ENCODE measurements at regions not wholly inside any gene's neighbourhood (a gene's known extent, or its start where the extent isn't known, plus 50 kb on each side); places are given as distances from the start of the nearest gene placed in this dataset.

GRCh38 chr6:140183881-140184280, 809.4 kb upstream of the CITED2 start:
- CTCF ChIA-PET = no interaction called here
- no peak overlapping the region for H3K4me3 Mint-ChIP-seq
- no peak for DNase-seq
- no peaks in the 10 kb centered on the region for H3K4me1 Mint-ChIP-seq
- H3K36me3 Mint-ChIP-seq = no peaks in the 10 kb centered on the region
- H3K27ac Mint-ChIP-seq = no peak overlapping the region
- H3K9me3 Mint-ChIP-seq = no peaks in the 10 kb centered on the region
- no peaks in the 10 kb centered on the region for H3K27me3 Mint-ChIP-seq

DNA sequence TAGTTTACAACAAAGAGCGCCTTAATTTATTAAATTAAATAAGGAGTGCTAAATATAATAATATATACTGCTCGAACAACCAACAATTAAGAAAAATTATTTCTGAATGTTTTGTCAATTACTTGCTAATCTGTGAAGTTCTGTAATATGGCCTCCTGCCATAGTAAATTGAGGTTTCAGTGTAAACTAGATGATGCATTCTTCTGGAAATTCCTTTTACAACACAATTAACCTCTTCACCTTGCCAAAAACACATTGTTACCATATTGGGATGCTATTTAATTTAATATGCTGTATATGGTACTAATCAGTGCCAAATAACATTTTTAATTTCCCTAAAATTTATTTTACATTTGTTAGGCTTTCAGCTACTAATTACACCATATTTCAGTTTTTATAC, 808.4 kb upstream of the CITED2 start:
- H3K4me3 Mint-ChIP-seq = no peak overlapping the region
- H3K27me3 Mint-ChIP-seq = no peaks in the 10 kb centered on the region
- H3K9me3 Mint-ChIP-seq = no peaks in the 10 kb centered on the region
- H3K4me1 Mint-ChIP-seq = no peaks in the 10 kb centered on the region
- H3K27ac Mint-ChIP-seq = no peak overlapping the region
- CTCF ChIA-PET = no interaction called here
- no peak for DNase-seq
- no peaks in the 10 kb centered on the region for H3K36me3 Mint-ChIP-seq

GRCh38 chr6:140181876-140182275, 807.4 kb upstream of the CITED2 start:
- no peak for DNase-seq
- H3K27me3 Mint-ChIP-seq = no peaks in the 10 kb centered on the region
- H3K4me3 Mint-ChIP-seq = no peak overlapping the region
- H3K4me1 Mint-ChIP-seq = no peaks in the 10 kb centered on the region
- H3K27ac Mint-ChIP-seq = no peak overlapping the region
- H3K9me3 Mint-ChIP-seq = no peaks in the 10 kb centered on the region
- CTCF ChIA-PET = no interaction called here
- H3K36me3 Mint-ChIP-seq = no peaks in the 10 kb centered on the region

DNA sequence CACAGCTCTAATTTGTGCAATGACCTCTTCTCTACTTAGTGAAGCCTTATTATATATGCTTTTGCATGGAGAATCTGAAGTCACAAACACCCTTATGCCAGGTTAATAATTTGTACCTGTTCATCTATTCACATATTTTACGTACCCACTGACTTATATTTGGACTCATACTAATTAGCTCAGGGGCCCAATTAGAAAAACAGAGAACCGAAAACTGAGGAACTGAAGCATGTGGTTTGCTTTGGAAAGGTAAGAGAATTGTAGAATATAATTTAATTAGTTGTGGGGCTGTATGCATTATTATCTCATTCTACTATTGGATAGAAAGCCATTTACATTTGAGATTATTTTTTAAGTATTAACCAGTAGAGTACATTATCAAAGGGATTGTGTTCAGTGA, 805.9 kb upstream of the CITED2 start:
- H3K27me3 Mint-ChIP-seq = no peaks in the 10 kb centered on the region
- no peak for DNase-seq
- no peaks in the 10 kb centered on the region for H3K4me1 Mint-ChIP-seq
- no peak overlapping the region for H3K4me3 Mint-ChIP-seq
- no peaks in the 10 kb centered on the region for H3K36me3 Mint-ChIP-seq
- CTCF ChIA-PET = no interaction called here
- H3K27ac Mint-ChIP-seq = no peak overlapping the region
- no peaks in the 10 kb centered on the region for H3K9me3 Mint-ChIP-seq

DNA sequence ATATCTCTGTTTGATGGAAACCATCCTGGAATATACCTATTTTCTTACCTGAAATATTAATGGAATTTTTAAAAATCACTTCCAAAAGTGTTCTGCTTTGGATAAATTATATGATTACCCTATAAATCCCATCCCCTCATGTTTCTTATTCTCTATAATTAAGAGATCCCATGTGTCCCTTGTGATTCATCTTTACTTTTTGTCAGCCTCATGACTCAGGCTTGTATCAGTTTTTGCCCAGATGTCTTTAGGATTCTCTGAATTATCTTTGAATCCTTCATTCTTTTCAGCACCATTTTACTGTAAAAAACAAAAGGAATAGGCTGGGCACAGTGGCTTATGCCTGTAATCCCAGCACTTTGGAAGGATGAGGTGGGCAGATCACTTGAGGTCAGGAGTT, 804.5 kb upstream of the CITED2 start:
- H3K4me3 Mint-ChIP-seq = no peak overlapping the region
- CTCF ChIA-PET = no interaction called here
- H3K36me3 Mint-ChIP-seq = no peaks in the 10 kb centered on the region
- H3K4me1 Mint-ChIP-seq = no peaks in the 10 kb centered on the region
- H3K9me3 Mint-ChIP-seq = no peaks in the 10 kb centered on the region
- H3K27me3 Mint-ChIP-seq = no peaks in the 10 kb centered on the region
- DNase-seq = no peak
- H3K27ac Mint-ChIP-seq = no peak overlapping the region

DNA sequence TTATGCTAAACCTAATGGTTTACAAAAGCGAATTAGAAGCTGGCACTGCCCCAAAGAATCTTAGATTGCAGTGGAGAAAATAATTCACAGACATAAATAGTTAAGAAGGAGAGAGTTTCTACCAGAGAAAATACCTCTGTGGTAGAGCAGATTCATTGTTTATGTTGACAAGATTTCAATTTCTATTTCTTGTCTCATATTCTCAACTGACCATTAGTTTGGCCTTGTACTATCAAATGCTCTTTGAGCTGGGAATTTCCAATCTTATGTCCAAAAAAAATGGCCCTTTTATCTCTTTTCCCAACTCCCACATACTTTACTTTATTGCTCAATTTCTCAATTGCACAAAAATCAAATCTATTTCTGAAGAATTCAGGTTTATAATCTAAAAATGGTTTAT, 804.1 kb upstream of the CITED2 start:
- Mint-ChIP-seq H3K4me3 (no peak overlapping the region), H3K4me1 (no peaks in the 10 kb centered on the region), H3K27ac (no peak overlapping the region), H3K9me3 (no peaks in the 10 kb centered on the region), H3K27me3 (no peaks in the 10 kb centered on the region), H3K36me3 (no peaks in the 10 kb centered on the region)
- CTCF ChIA-PET = no interaction called here
- DNase-seq = no peak

GRCh38 chr6:140176306-140176705, 801.9 kb upstream of the CITED2 start:
- CTCF ChIA-PET = no interaction called here
- Mint-ChIP-seq H3K9me3 (peaks cover 2% of the 10 kb centered on the region), H3K4me1 (no peaks in the 10 kb centered on the region), H3K36me3 (no peaks in the 10 kb centered on the region), H3K27me3 (no peaks in the 10 kb centered on the region), H3K27ac (no peak overlapping the region), H3K4me3 (no peak overlapping the region)
- DNase-seq = no peak

DNA sequence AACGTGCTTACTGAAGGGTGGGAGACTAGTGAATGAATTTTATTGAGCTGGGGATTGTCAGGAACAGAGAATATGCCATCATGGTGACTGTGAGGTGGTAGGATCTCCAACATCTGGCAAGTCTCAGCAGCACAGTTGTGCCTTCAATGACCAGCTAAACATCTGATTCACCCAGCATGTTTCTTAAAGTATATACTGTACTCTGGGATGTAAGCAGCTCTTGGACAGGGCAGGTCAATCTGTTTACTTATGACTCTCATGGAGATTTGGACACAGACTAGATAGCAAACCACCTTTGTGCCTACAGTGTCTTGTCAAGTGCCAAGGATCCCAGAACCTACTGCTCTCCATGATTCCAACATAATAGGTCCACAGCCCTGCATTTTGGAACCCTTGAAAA, 801.0 kb upstream of the CITED2 start:
- Mint-ChIP-seq H3K4me1 (no peaks in the 10 kb centered on the region), H3K36me3 (no peaks in the 10 kb centered on the region), H3K27me3 (no peaks in the 10 kb centered on the region), H3K9me3 (peaks cover 2% of the 10 kb centered on the region), H3K27ac (no peak overlapping the region), H3K4me3 (no peak overlapping the region)
- CTCF ChIA-PET = no interaction called here
- DNase-seq = no peak

GRCh38 chr6:140174524-140174923, 800.1 kb upstream of the CITED2 start:
- H3K27me3 Mint-ChIP-seq = no peaks in the 10 kb centered on the region
- CTCF ChIA-PET = no interaction called here
- H3K4me1 Mint-ChIP-seq = no peaks in the 10 kb centered on the region
- H3K9me3 Mint-ChIP-seq = peaks cover 2% of the 10 kb centered on the region
- no peak overlapping the region for H3K4me3 Mint-ChIP-seq
- no peak overlapping the region for H3K27ac Mint-ChIP-seq
- no peak for DNase-seq
- no peaks in the 10 kb centered on the region for H3K36me3 Mint-ChIP-seq

- H3K27ac Mint-ChIP-seq = no peak overlapping the region
- no peak for DNase-seq
- H3K36me3 Mint-ChIP-seq = no peaks in the 10 kb centered on the region
- H3K4me3 Mint-ChIP-seq = no peak overlapping the region
- peaks cover 2% of the 10 kb centered on the region for H3K9me3 Mint-ChIP-seq
- no peaks in the 10 kb centered on the region for H3K4me1 Mint-ChIP-seq
- H3K27me3 Mint-ChIP-seq = no peaks in the 10 kb centered on the region
- CTCF ChIA-PET = no interaction called here
These were observed 793.9 kb upstream of the CITED2 start for GRCh38 chr6:140168365-140168764.

- H3K36me3 Mint-ChIP-seq = no peaks in the 10 kb centered on the region
- no peak overlapping the region for H3K4me3 Mint-ChIP-seq
- H3K4me1 Mint-ChIP-seq = no peaks in the 10 kb centered on the region
- no peak overlapping the region for H3K27ac Mint-ChIP-seq
- CTCF ChIA-PET = no interaction called here
- no peaks in the 10 kb centered on the region for H3K27me3 Mint-ChIP-seq
- H3K9me3 Mint-ChIP-seq = no peaks in the 10 kb centered on the region
- no peak for DNase-seq
These were observed 786.5 kb upstream of the CITED2 start for GRCh38 chr6:140160909-140161308.

- H3K9me3 Mint-ChIP-seq = no peaks in the 10 kb centered on the region
- DNase-seq = no peak
- no peaks in the 10 kb centered on the region for H3K36me3 Mint-ChIP-seq
- H3K27me3 Mint-ChIP-seq = no peaks in the 10 kb centered on the region
- no peaks in the 10 kb centered on the region for H3K4me1 Mint-ChIP-seq
- H3K27ac Mint-ChIP-seq = no peak overlapping the region
- no peak overlapping the region for H3K4me3 Mint-ChIP-seq
- CTCF ChIA-PET = interaction anchor here (0.7 kb wide), 1 partner anchor 49 kb away, joined by 3 read pairs; no protein-coding TSS in a partner anchor
These were observed 786.0 kb upstream of the CITED2 start for GRCh38 chr6:140160494-140160893.

DNA sequence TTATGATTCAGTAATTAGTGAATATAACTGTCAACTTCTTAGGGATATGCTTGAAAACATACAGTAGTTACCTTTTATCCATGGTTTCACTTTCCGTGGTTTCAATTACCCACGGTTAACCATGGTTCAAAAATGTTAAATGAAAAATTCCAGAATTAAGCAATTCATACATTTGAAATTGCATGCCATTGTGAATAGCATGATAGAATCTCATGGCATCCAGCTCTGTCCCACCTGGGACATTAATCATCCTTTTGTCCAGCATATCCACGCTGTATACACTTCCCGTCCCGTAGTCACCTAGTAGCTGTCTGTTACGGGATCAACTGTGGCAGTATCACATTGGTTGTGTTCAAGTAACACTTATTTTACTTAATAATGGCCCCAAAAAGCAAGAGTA, 781.7 kb upstream of the CITED2 start:
- Mint-ChIP-seq H3K9me3 (no peaks in the 10 kb centered on the region), H3K4me3 (no peak overlapping the region), H3K4me1 (no peaks in the 10 kb centered on the region), H3K36me3 (no peaks in the 10 kb centered on the region), H3K27ac (no peak overlapping the region), H3K27me3 (no peaks in the 10 kb centered on the region)
- DNase-seq = no peak
- CTCF ChIA-PET = no interaction called here

GRCh38 chr6:140155451-140156126, 781.1 kb upstream of the CITED2 start:
- H3K4me3 Mint-ChIP-seq = no peak overlapping the region
- no peaks in the 10 kb centered on the region for H3K9me3 Mint-ChIP-seq
- no peaks in the 10 kb centered on the region for H3K36me3 Mint-ChIP-seq
- no peaks in the 10 kb centered on the region for H3K4me1 Mint-ChIP-seq
- DNase-seq = no peak
- CTCF ChIA-PET = no interaction called here
- H3K27me3 Mint-ChIP-seq = no peaks in the 10 kb centered on the region
- no peak overlapping the region for H3K27ac Mint-ChIP-seq

DNA sequence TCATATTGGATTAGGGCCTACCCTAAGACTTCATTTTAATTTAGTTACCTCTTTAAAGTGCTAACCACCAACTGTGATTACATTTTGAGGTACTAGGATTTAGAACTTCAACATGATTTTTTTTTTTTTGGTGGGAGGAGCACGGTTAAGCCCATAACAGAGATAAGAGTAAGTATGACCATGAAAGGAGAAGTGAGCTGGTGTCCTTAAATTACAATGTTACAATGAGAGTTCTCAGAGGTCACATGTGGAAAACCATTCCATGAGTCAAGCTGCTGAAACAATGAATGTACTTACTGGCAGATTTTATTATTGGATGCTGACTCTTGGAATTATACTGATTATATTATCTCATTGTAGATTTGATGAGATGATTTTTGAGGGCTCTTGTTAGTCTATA, 779.3 kb upstream of the CITED2 start:
- no peak for DNase-seq
- H3K9me3 Mint-ChIP-seq = no peaks in the 10 kb centered on the region
- H3K36me3 Mint-ChIP-seq = no peaks in the 10 kb centered on the region
- CTCF ChIA-PET = no interaction called here
- no peaks in the 10 kb centered on the region for H3K4me1 Mint-ChIP-seq
- no peak overlapping the region for H3K4me3 Mint-ChIP-seq
- H3K27me3 Mint-ChIP-seq = no peaks in the 10 kb centered on the region
- H3K27ac Mint-ChIP-seq = no peak overlapping the region
